Gastrocnemius medialis (tissue), 4 donors: ENCODE measurements at regions not wholly inside any gene's neighbourhood (a gene's known extent, or its start where the extent isn't known, plus 50 kb on each side); places are given as distances from the start of the nearest gene placed in this dataset.

Experiments used
- CTCF ChIP-seq, 5 experiments: fragments of 450-650 bp in 3 of 5; fragments of 200-600 bp in 2 of 5; sonication (generic) in 2 of 5; IDR thresholded peaks in 4 of 5; conservative IDR thresholded peaks in 1 of 5; 1 replicate in 4 of 5; 2 replicates in 1 of 5; pipeline ENCODE4 v1.5.1; 2016 to 2019; ENCODE audit warnings: antibody characterized with exemption in 5 of 5, mild to moderate bottlenecking in 3 of 5, moderate library complexity in 3 of 5
- POLR2A ChIP-seq, 2 donors: fragments of 450-650 bp; IDR thresholded peaks; one replicate each; pipeline ENCODE4 v1.6.1; 2017; ENCODE audit warnings: antibody characterized with exemption in 2 of 2, mild to moderate bottlenecking in 2 of 2, moderate library complexity in 2 of 2

- TF ChIP-seq CTCF (IDR thresholded peaks at IDR 0.05 in 4 of 5, conservative IDR thresholded peaks at IDR 0.05 in 1 of 5) = no peak
- TF ChIP-seq POLR2A (IDR thresholded peaks at IDR 0.05) = no peak
Observed at GRCh38 chr12:58503731-58504130, 416.6 kb downstream of the LRIG3 start.
